Neuron (in vitro differentiated cells): ENCODE measurements at regions not wholly inside any gene's neighbourhood (a gene's known extent, or its start where the extent isn't known, plus 50 kb on each side); places are given as distances from the start of the nearest gene placed in this dataset.
"Not testable (repeated sequence)": the region's sequence is repeated elsewhere in the genome, so short reads cannot be mapped to it uniquely, and the experiment has no call there.

Source experiments
- H2AFZ ChIP-seq: one replicate; pipeline ENCODE4 v1.6.1; 2013; ENCODE audit warnings: low read depth, mild to moderate bottlenecking, inconsistent platforms, low read length, moderate library complexity
- H3K27me3 ChIP-seq: one replicate; pipeline ENCODE4 v1.6.1; 2013; ENCODE audit warnings: low read length; ENCODE audit not compliant: insufficient read depth
- H3K36me3 ChIP-seq: one replicate; pipeline ENCODE4 v1.6.1; 2013; ENCODE audit warnings: low read length; ENCODE audit not compliant: insufficient read depth
- H3K4me1 ChIP-seq: one replicate; pipeline ENCODE4 v1.6.1; 2013; ENCODE audit warnings: low read length; ENCODE audit not compliant: insufficient read depth
- H3K4me3 ChIP-seq: 2 replicates; pipeline ENCODE4 v1.5.1; 2013; ENCODE audit warnings: mild to moderate bottlenecking, low read length, moderate library complexity
- H3K9me3 ChIP-seq: one replicate; pipeline ENCODE4 v1.6.1; 2013; ENCODE audit warnings: low read length

- Histone ChIP-seq H3K27me3 (no peaks in the 10 kb centered on the region), H3K4me1 (no peaks in the 10 kb centered on the region), H3K4me3 (no peak overlapping the region), H3K36me3 (no peaks in the 10 kb centered on the region), H2AFZ (no peak overlapping the region), H3K9me3 (no peaks in the 10 kb centered on the region)
These were observed 131.8 kb upstream of the GNAI1 start for GRCh38 chr7:80002865-80003264.

GRCh38 chr7:79998363-79998762, 136.3 kb upstream of the GNAI1 start:
- Histone ChIP-seq H3K4me1 (no peaks in the 10 kb centered on the region), H3K9me3 (no peaks in the 10 kb centered on the region), H3K27me3 (no peaks in the 10 kb centered on the region), H3K4me3 (no peak overlapping the region), H3K36me3 (no peaks in the 10 kb centered on the region), H2AFZ (no peak overlapping the region)

- Histone ChIP-seq H3K36me3 (no peaks in the 10 kb centered on the region), H3K9me3 (no peaks in the 10 kb centered on the region)
These were observed 137.3 kb upstream of the GNAI1 start for GRCh38 chr7:79997345-79997744.

GRCh38 chr7:79995741-79996140, 138.9 kb upstream of the GNAI1 start:
- H2AFZ ChIP-seq, H3K27me3 ChIP-seq, H3K4me1 ChIP-seq, H3K4me3 ChIP-seq, H3K9me3 ChIP-seq, H3K36me3 ChIP-seq: not testable (repeated sequence)

More at GRCh38 chr7:79997345-79997744, 137.3 kb upstream of the GNAI1 start:
- no peak overlapping the region for H2AFZ ChIP-seq
- H3K27me3 ChIP-seq, result no peaks in the 10 kb centered on the region
- no peaks in the 10 kb centered on the region for H3K4me1 ChIP-seq
- H3K4me3 ChIP-seq, result no peak overlapping the region

- Histone ChIP-seq H2AFZ (no peak overlapping the region), H3K36me3 (no peaks in the 10 kb centered on the region), H3K4me3 (no peak overlapping the region), H3K27me3 (no peaks in the 10 kb centered on the region), H3K4me1 (no peaks in the 10 kb centered on the region), H3K9me3 (no peaks in the 10 kb centered on the region)
These were observed 146.0 kb upstream of the GNAI1 start for GRCh38 chr7:79988653-79989052.

GRCh38 chr7:79984210-79984609, 150.4 kb upstream of the GNAI1 start:
- Histone ChIP-seq H3K9me3 (no peaks in the 10 kb centered on the region), H3K4me3 (no peak overlapping the region), H3K4me1 (no peaks in the 10 kb centered on the region)

GRCh38 chr7:79982141-79982770, 152.4 kb upstream of the GNAI1 start:
- H3K9me3 ChIP-seq, result no peaks in the 10 kb centered on the region
- H3K36me3 ChIP-seq, result no peaks in the 10 kb centered on the region
- H2AFZ ChIP-seq, result no peak overlapping the region
- no peaks in the 10 kb centered on the region for H3K27me3 ChIP-seq
- H3K4me1 ChIP-seq, result no peaks in the 10 kb centered on the region
- H3K4me3 ChIP-seq, result no peak overlapping the region

More at GRCh38 chr7:79984210-79984609, 150.4 kb upstream of the GNAI1 start:
- Histone ChIP-seq H3K36me3 (no peaks in the 10 kb centered on the region), H2AFZ (no peak overlapping the region), H3K27me3 (no peaks in the 10 kb centered on the region)

GRCh38 chr7:79980376-79980775, 154.3 kb upstream of the GNAI1 start:
- Histone ChIP-seq H3K36me3 (no peaks in the 10 kb centered on the region), H3K4me1 (no peaks in the 10 kb centered on the region), H3K4me3 (no peak overlapping the region), H2AFZ (no peak overlapping the region), H3K9me3 (no peaks in the 10 kb centered on the region), H3K27me3 (no peaks in the 10 kb centered on the region)

GRCh38 chr7:79979437-79979836, 155.2 kb upstream of the GNAI1 start:
- H3K36me3 ChIP-seq, result no peaks in the 10 kb centered on the region
- no peaks in the 10 kb centered on the region for H3K4me1 ChIP-seq
- no peak overlapping the region for H2AFZ ChIP-seq
- no peaks in the 10 kb centered on the region for H3K9me3 ChIP-seq
- H3K4me3 ChIP-seq, result no peak overlapping the region
- H3K27me3 ChIP-seq, result no peaks in the 10 kb centered on the region

- no peaks in the 10 kb centered on the region for H3K27me3 ChIP-seq
- H3K4me3 ChIP-seq, result no peak overlapping the region
- H3K36me3 ChIP-seq, result no peaks in the 10 kb centered on the region
- H2AFZ ChIP-seq, result no peak overlapping the region
- H3K4me1 ChIP-seq, result no peaks in the 10 kb centered on the region
- H3K9me3 ChIP-seq, result no peaks in the 10 kb centered on the region
These were observed 157.2 kb upstream of the GNAI1 start for GRCh38 chr7:79977481-79977880.

GRCh38 chr7:79976711-79977020, 158.0 kb upstream of the GNAI1 start:
- H2AFZ ChIP-seq, H3K4me3 ChIP-seq, H3K9me3 ChIP-seq, H3K27me3 ChIP-seq, H3K4me1 ChIP-seq, H3K36me3 ChIP-seq: not testable (repeated sequence)

- not testable (repeated sequence) for H3K4me3 ChIP-seq, H3K36me3 ChIP-seq, H3K4me1 ChIP-seq, H3K27me3 ChIP-seq, H3K9me3 ChIP-seq, H2AFZ ChIP-seq
These were observed 158.5 kb upstream of the GNAI1 start for GRCh38 chr7:79975986-79976710.

- H3K4me1 ChIP-seq, result peaks cover 3% of the 10 kb centered on the region
- no peaks in the 10 kb centered on the region for H3K36me3 ChIP-seq
- no peaks in the 10 kb centered on the region for H3K27me3 ChIP-seq
- no peak overlapping the region for H3K4me3 ChIP-seq
- H3K9me3 ChIP-seq, result no peaks in the 10 kb centered on the region
- no peak overlapping the region for H2AFZ ChIP-seq
These were observed 161.2 kb upstream of the GNAI1 start for GRCh38 chr7:79973455-79973854.

- Histone ChIP-seq H3K9me3 (no peaks in the 10 kb centered on the region), H2AFZ (no peak overlapping the region), H3K36me3 (no peaks in the 10 kb centered on the region), H3K4me1 (peaks cover 7% of the 10 kb centered on the region), H3K27me3 (no peaks in the 10 kb centered on the region), H3K4me3 (no peak overlapping the region)
These were observed 163.6 kb upstream of the GNAI1 start for GRCh38 chr7:79971058-79971457.
